K562 (cell line): ENCODE measurements at regions not wholly inside any gene's neighbourhood (a gene's known extent, or its start where the extent isn't known, plus 50 kb on each side); places are given as distances from the start of the nearest gene placed in this dataset.

Experiments used
- ATAC-seq: fragments of 200-7000 bp; cut with Tn5 transposase; 3 replicates; pipeline ENCODE4 v1.9.1; 2020; ENCODE audit warnings: moderate library complexity
- BruUV-seq: library from RNA; stranded (reverse); fragments of 400-500 nt; replicated peaks from 2 replicates; lab custom pipeline; 2021; lab: Mats Ljungman, UMichigan
- CTCF ChIA-PET: fragments of 300-600 bp; formaldehyde crosslinking; extraction: SDS; loops from one replicate; lab custom pipeline; 2021; ENCODE audit warnings: low intra/inter-chr PET ratio; lab: Yijun Ruan, JAX
- POLR2A ChIA-PET: fragments of 300-600, 350-650 bp; sonication (Branson Sonifier 250); formaldehyde crosslinking; extraction: SDS; loops from one replicate; lab custom pipeline; 2021; ENCODE audit warnings: antibody characterized with exemption, inconsistent platforms; lab: Yijun Ruan, JAX
- DNase-seq, 4 experiments: peaks; one replicate each; pipeline versions ENCODE4 v3.0.0 to v3.0.0-alpha.2; 2011 to 2018; ENCODE audit warnings: low spot score in 3 of 4, mixed read lengths in 3 of 4; ENCODE audit errors: extremely low read depth in 1 of 4
- FAIRE-seq: peaks from 2 replicates; lab custom pipeline; 2011; peaks lifted over from hg19 to GRCh38; lab: Jason Lieb, UNC
- H2AFZ ChIP-seq: 2 replicates; pipeline ENCODE4 v1.6.0; 2011; ENCODE audit warnings: low read depth, low read length, control low read depth, inconsistent platforms
- H3K27ac ChIP-seq: fragments of 200-600 bp; 3 replicates; pipeline ENCODE4 v1.8.0; 2011; ENCODE audit warnings: low read depth, mild to moderate bottlenecking, control low read depth, inconsistent platforms, low read length, moderate library complexity, mixed read lengths; ENCODE audit errors: extremely low read depth
- H3K27me3 ChIP-seq, 2 experiments: fragments of 300-600 bp in 1 of 2; 2 replicates in 1 of 2; 3 replicates in 1 of 2; pipeline versions ENCODE4 v1.6.0 to v1.8.0; 2011; ENCODE audit warnings: inconsistent platforms in 2 of 2, low read length in 2 of 2, mild to moderate bottlenecking in 1 of 2, mixed read lengths in 1 of 2, moderate library complexity in 1 of 2; ENCODE audit not compliant: control insufficient read depth in 2 of 2, insufficient read depth in 2 of 2
- H3K36me3 ChIP-seq: fragments of 300-600 bp; 3 replicates; pipeline ENCODE4 v1.8.0; 2011; ENCODE audit warnings: mild to moderate bottlenecking, low read length, inconsistent platforms; ENCODE audit not compliant: control insufficient read depth, insufficient read depth
- H3K4me1 ChIP-seq, 2 experiments: fragments of 200-600 bp in 1 of 2; replicated peaks in 1 of 2; 2 replicates in 1 of 2; 3 replicates in 1 of 2; pipeline versions ENCODE4 v1.5.1 to v1.8.0; 2011; ENCODE audit warnings: inconsistent platforms in 2 of 2, low read length in 2 of 2, mild to moderate bottlenecking in 1 of 2, mixed read lengths in 1 of 2, moderate library complexity in 1 of 2; ENCODE audit not compliant: control insufficient read depth in 2 of 2, insufficient read depth in 2 of 2
- H3K4me2 ChIP-seq: 2 replicates; pipeline ENCODE4 v1.6.1; 2011; ENCODE audit warnings: low read length, control low read depth, inconsistent platforms, mixed read lengths; ENCODE audit not compliant: insufficient read depth
- H3K4me3 ChIP-seq: fragments of 200-600 bp; sonication (generic), shearing (Covaris generic); 2 replicates; pipeline ENCODE4 v1.5.1; 2016; ENCODE audit warnings: control low read depth, inconsistent platforms
- H3K79me2 ChIP-seq: fragments of 200-600 bp; 3 replicates; pipeline ENCODE4 v1.8.0; 2011; ENCODE audit warnings: low read length, inconsistent platforms; ENCODE audit not compliant: control insufficient read depth, insufficient read depth
- H3K9ac ChIP-seq, 2 experiments: 2 replicates each; pipeline versions ENCODE4 v1.6.0 to v1.6.1; 2011; ENCODE audit warnings: low read depth in 2 of 2, low read length in 2 of 2, control low read depth in 1 of 2, inconsistent platforms in 1 of 2, mild to moderate bottlenecking in 1 of 2, mixed read lengths in 1 of 2; ENCODE audit not compliant: insufficient read depth in 1 of 2
- H3K9me1 ChIP-seq: one replicate; pipeline ENCODE4 v1.6.0; 2011; ENCODE audit warnings: inconsistent platforms, mild to moderate bottlenecking, low read length, moderate library complexity; ENCODE audit not compliant: control insufficient read depth, insufficient read depth
- H3K9me3 ChIP-seq: replicated peaks from 2 replicates; pipeline ENCODE4 v1.5.1; 2011; ENCODE audit warnings: low read depth, low read length, inconsistent platforms; ENCODE audit not compliant: control insufficient read depth, insufficient read depth
- H4K20me1 ChIP-seq: replicated peaks from 2 replicates; pipeline ENCODE4 v1.6.1; 2011; ENCODE audit warnings: low read length, inconsistent platforms, mixed read lengths; ENCODE audit not compliant: control insufficient read depth, insufficient read depth
- FOS ChIP-seq: IDR thresholded peaks from 3 replicates; pipeline ENCODE4 v1.6.1; 2011; ENCODE audit not compliant: insufficient read length; ENCODE audit errors: extremely low read depth
- FOXA1 ChIP-seq: fragments of 450-650 bp; IDR thresholded peaks from 2 replicates; pipeline ENCODE4 v1.6.1; 2016; ENCODE audit warnings: mild to moderate bottlenecking, borderline replicate concordance
- KHSRP ChIP-seq: fragments of 450-650 bp; IDR thresholded peaks from 2 replicates; pipeline ENCODE4 v1.6.1; 2017
- NBN ChIP-seq: fragments of 450-650 bp; IDR thresholded peaks from 2 replicates; pipeline ENCODE4 v1.6.1; 2016; ENCODE audit warnings: low read depth, mild to moderate bottlenecking
- NCOA4 ChIP-seq: fragments of 450-650 bp; IDR thresholded peaks from 2 replicates; pipeline ENCODE4 v1.6.1; 2018; ENCODE audit warnings: mild to moderate bottlenecking; ENCODE audit not compliant: partially characterized antibody
- PTTG1 ChIP-seq: fragments of 450-650 bp; IDR thresholded peaks from 2 replicates; pipeline ENCODE4 v1.6.1; 2016; ENCODE audit warnings: low read depth, mild to moderate bottlenecking, missing genetic modification characterization, missing compliant biosample characterization
- SAP30 ChIP-seq: fragments of 200-600 bp; sonication (generic); IDR thresholded peaks from 2 replicates; pipeline ENCODE4 v1.6.1; 2012; ENCODE audit warnings: borderline replicate concordance, low read depth, mild to moderate bottlenecking, moderate library complexity, low read length, control low read depth, inconsistent platforms; ENCODE audit not compliant: insufficient read depth, poor library complexity, severe bottlenecking
- TFAM ChIP-seq: fragments of 250-450 bp; sonication (Bioruptor Pico); conservative IDR thresholded peaks from 2 replicates; pipeline ENCODE4 v1.5.0; 2021; ENCODE audit warnings: mild to moderate bottlenecking, moderate library complexity
- XRCC5 ChIP-seq: fragments of 200-400 bp; formaldehyde crosslinking; IDR thresholded peaks from 2 replicates; pipeline ENCODE4 v1.6.1; 2017; ENCODE audit warnings: low read depth, mild to moderate bottlenecking, low read length
- ZKSCAN8 ChIP-seq: fragments of 200-800 bp; sonication (Bioruptor generic); IDR thresholded peaks from 2 replicates; pipeline ENCODE4 v1.6.1; 2016; ENCODE audit warnings: missing genetic modification characterization, missing compliant biosample characterization
- WGBS: fragments of 100-300 bp; shearing (Covaris generic); methylation state at CpG from one replicate; pipeline ENCODE4 v1.1.6; 2016; ENCODE audit warnings: low coverage, mixed read lengths; ENCODE audit not compliant: insufficient coverage; ENCODE audit errors: missing lambda C conversion rate; 5-methylcytosine and 5-hydroxymethylcytosine counted together
- in situ Hi-C: fragments of 300-500 bp; cut with MboI; formaldehyde crosslinking; loops from 4 replicates; pipeline ENCODE4 v1.15.0; 2018; ENCODE audit warnings: inconsistent platforms, mixed read lengths
- intact Hi-C: fragments of 100-400 bp; cut with micrococcal nuclease; formaldehyde crosslinking; loops from 2 replicates; pipeline ENCODE4 v1.14.2; 2022
- TF ChIP-seq, protein P1 (sequence below): fragments of 450-650 bp; IDR thresholded peaks from one replicate; pipeline ENCODE4 v1.6.1; 2018; ENCODE audit warnings: mild to moderate bottlenecking, moderate library complexity; ENCODE audit not compliant: partially characterized antibody
- TF ChIP-seq, protein P2 (sequence below), 2 experiments: fragments of 450-650 bp in 1 of 2; IDR thresholded peaks; 2 replicates each; pipeline ENCODE4 v1.6.1; 2011 to 2017; ENCODE audit warnings: low read depth in 2 of 2, antibody characterized with exemption in 1 of 2, borderline replicate concordance in 1 of 2, low read length in 1 of 2, mild to moderate bottlenecking in 1 of 2, mixed read lengths in 1 of 2; ENCODE audit not compliant: control insufficient read depth in 1 of 2
- TF ChIP-seq, protein P3 (sequence below): sonication (generic); formaldehyde crosslinking; IDR thresholded peaks from 2 replicates; pipeline ENCODE4 v1.8.0; 2023; ENCODE audit warnings: missing genetic modification reagents, mild to moderate bottlenecking, borderline replicate concordance

DNA sequence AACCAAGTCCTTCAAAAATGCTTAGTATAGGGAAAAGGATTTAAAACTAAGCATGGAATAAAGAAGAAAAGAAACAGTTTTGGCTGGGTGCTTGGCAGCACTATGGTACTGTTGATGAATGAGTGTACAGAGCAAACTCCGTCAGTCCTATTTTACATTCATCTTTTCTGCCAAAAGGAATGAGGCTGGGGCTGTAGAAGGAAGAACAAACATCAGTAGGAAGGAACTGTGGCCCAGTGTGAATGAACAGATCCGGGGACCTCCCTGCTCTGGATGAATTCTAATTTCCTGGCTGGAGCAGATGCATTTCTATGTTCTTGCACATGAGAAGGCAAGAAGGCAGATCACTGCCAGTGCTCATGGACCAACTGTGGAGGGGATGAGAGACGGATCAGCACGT, 474.0 kb upstream of the MEIS1 start:
- Histone ChIP-seq H3K9ac (no peak overlapping the region), H3K9me3 (no peaks in the 10 kb centered on the region), H3K36me3 (no peaks in the 10 kb centered on the region), H3K4me1 (no peaks in the 10 kb centered on the region), H3K79me2 (no peaks in the 10 kb centered on the region), H3K27ac (no peak overlapping the region), H4K20me1 (no peaks in the 10 kb centered on the region), H3K9me1 (no peaks in the 10 kb centered on the region), H2AFZ (no peak overlapping the region), H3K27me3 (peaks cover 2 to 5% of the 10 kb centered on the region in 2 experiments; a peak in 2 of 5 replicates), H3K4me2 (no peak overlapping the region), H3K4me3 (no peak overlapping the region)
- intact Hi-C loops (no loop called here), in situ Hi-C loops (no loop called here)
- FAIRE-seq (no peak), ATAC-seq (no peak), DNase-seq (no peak)
- CTCF ChIA-PET, result no interaction called here
- 5% methylated on average over 4 of the region's 4 CpGs for WGBS
- POLR2A ChIA-PET, result no interaction called here
- no TSS peak for BruUV-seq
- TF ChIP-seq, protein P1, sequence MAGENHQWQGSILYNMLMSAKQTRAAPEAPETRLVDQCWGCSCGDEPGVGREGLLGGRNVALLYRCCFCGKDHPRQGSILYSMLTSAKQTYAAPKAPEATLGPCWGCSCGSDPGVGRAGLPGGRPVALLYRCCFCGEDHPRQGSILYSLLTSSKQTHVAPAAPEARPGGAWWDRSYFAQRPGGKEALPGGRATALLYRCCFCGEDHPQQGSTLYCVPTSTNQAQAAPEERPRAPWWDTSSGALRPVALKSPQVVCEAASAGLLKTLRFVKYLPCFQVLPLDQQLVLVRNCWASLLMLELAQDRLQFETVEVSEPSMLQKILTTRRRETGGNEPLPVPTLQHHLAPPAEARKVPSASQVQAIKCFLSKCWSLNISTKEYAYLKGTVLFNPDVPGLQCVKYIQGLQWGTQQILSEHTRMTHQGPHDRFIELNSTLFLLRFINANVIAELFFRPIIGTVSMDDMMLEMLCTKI, result no peak
- TF ChIP-seq NCOA4 (no peak), FOXA1 (no peak), FOS (no peak), TFAM (CRISPR knock-in tag) (no peak), KHSRP (no peak), XRCC5 (no peak), NBN (no peak), PTTG1 (tag) (no peak), SAP30 (no peak), ZKSCAN8 (CRISPR knock-in tag) (no peak)
- TF ChIP-seq, protein P2, sequence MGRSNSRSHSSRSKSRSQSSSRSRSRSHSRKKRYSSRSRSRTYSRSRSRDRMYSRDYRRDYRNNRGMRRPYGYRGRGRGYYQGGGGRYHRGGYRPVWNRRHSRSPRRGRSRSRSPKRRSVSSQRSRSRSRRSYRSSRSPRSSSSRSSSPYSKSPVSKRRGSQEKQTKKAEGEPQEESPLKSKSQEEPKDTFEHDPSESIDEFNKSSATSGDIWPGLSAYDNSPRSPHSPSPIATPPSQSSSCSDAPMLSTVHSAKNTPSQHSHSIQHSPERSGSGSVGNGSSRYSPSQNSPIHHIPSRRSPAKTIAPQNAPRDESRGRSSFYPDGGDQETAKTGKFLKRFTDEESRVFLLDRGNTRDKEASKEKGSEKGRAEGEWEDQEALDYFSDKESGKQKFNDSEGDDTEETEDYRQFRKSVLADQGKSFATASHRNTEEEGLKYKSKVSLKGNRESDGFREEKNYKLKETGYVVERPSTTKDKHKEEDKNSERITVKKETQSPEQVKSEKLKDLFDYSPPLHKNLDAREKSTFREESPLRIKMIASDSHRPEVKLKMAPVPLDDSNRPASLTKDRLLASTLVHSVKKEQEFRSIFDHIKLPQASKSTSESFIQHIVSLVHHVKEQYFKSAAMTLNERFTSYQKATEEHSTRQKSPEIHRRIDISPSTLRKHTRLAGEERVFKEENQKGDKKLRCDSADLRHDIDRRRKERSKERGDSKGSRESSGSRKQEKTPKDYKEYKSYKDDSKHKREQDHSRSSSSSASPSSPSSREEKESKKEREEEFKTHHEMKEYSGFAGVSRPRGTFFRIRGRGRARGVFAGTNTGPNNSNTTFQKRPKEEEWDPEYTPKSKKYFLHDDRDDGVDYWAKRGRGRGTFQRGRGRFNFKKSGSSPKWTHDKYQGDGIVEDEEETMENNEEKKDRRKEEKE (IDR thresholded peaks at IDR 0.05; ENCODE audit: borderline replicate concordance in 1 of 2, control insufficient read depth in 1 of 2, low read depth in 2 of 2, low read length in 1 of 2), result no peak
- TF ChIP-seq, protein P3, sequence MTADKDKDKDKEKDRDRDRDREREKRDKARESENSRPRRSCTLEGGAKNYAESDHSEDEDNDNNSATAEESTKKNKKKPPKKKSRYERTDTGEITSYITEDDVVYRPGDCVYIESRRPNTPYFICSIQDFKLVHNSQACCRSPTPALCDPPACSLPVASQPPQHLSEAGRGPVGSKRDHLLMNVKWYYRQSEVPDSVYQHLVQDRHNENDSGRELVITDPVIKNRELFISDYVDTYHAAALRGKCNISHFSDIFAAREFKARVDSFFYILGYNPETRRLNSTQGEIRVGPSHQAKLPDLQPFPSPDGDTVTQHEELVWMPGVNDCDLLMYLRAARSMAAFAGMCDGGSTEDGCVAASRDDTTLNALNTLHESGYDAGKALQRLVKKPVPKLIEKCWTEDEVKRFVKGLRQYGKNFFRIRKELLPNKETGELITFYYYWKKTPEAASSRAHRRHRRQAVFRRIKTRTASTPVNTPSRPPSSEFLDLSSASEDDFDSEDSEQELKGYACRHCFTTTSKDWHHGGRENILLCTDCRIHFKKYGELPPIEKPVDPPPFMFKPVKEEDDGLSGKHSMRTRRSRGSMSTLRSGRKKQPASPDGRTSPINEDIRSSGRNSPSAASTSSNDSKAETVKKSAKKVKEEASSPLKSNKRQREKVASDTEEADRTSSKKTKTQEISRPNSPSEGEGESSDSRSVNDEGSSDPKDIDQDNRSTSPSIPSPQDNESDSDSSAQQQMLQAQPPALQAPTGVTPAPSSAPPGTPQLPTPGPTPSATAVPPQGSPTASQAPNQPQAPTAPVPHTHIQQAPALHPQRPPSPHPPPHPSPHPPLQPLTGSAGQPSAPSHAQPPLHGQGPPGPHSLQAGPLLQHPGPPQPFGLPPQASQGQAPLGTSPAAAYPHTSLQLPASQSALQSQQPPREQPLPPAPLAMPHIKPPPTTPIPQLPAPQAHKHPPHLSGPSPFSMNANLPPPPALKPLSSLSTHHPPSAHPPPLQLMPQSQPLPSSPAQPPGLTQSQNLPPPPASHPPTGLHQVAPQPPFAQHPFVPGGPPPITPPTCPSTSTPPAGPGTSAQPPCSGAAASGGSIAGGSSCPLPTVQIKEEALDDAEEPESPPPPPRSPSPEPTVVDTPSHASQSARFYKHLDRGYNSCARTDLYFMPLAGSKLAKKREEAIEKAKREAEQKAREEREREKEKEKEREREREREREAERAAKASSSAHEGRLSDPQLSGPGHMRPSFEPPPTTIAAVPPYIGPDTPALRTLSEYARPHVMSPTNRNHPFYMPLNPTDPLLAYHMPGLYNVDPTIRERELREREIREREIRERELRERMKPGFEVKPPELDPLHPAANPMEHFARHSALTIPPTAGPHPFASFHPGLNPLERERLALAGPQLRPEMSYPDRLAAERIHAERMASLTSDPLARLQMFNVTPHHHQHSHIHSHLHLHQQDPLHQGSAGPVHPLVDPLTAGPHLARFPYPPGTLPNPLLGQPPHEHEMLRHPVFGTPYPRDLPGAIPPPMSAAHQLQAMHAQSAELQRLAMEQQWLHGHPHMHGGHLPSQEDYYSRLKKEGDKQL, result no peak
